Kidney capillary endothelial cell (primary cell): ENCODE measurements at regions not wholly inside any gene's neighbourhood (a gene's known extent, or its start where the extent isn't known, plus 50 kb on each side); places are given as distances from the start of the nearest gene placed in this dataset.
A peak's percentile ranks its signal among the peaks of the same experiment; 100 is the strongest.

Experiments used
- DNase-seq: peaks from one replicate; pipeline ENCODE4 v3.0.0-alpha.2; 2018; ENCODE audit warnings: low spot score

DNA sequence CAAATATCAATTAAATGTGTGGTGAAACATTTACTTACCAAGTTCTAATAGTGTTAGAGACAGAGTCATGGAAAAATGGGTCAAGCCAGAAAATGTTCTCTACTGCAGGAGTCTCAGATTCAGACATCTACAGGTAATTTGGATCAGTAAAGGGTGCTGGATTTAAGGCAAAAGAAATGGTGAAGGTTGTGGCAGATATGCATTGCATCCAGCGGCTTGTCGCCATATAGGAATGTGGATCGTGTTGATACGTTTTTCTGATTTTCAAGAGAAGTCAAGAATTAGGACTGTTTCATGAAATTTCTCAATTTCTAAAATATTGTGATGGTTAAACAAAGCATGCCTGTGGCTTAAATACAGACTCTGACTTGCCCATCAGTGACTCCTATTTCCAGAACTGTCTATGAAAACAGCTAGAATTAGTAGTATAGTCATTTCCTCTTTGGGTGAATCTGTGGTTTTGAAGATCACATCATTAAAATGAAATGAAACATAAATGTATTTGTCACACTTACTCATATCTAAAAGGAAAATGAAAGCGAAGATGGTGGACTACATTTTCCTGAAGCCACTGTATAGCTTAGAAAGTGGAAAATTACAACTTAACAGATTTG is 110.1 kb upstream of the VEGFC start:
- peak; percentile 72 for DNase-seq

DNA sequence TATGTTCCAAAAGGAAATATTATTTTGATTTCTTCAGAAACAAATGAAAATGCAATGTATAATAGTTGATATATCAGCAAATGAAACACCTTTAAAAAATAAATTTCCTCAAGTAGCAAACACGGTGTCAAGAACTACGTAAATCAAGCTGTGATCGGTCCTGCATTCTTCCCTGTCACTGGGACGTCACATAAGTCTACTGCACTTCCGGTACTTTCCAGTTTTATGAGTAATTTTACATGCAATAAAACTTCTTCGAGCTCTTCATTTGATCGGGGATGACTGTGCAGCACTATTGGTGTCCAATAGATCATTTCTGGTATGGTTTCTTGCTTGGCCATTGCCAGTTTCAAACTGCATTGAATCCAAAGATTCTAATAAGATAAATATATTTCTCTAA is 114.0 kb upstream of the VEGFC start:
- no peak for DNase-seq

DNA sequence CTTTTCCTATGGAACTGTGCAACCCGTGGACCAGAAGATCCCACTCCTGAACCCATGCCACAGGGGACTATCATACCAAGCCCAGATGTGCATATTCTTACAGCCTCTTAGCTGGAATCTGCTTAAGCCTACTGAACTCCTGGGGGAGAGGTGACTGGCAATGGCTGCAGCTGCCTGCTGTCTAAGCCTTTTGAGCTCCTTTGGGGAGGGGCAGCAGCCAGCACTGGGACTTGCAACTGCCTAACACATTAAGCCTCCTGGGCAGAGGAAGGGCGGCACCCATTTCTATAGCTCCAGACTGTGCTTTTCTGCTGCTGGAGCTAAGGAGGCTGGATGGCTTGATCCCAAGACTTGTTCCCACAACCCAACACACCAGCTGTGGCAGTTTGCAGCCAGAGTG is 117.9 kb upstream of the VEGFC start:
- no peak for DNase-seq

DNA sequence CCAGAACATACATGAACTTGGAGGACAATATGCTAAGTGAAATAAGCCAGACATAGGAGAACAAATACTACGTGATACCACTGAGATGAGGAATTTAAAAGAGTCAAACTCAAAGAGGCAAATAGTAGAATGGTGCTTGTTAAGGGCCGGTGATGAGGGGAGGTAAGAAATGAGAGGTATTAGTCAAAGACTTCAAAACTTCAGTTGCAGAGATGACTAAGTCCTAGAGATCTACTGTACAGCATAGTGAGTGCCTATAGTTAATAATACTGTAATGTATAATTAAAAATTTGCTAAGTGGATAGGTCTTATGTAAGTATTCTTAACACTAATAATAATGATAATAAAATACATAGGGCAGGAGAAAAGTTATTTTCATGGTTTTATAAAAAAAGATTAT is 126.9 kb upstream of the VEGFC start:
- no peak for DNase-seq

DNA sequence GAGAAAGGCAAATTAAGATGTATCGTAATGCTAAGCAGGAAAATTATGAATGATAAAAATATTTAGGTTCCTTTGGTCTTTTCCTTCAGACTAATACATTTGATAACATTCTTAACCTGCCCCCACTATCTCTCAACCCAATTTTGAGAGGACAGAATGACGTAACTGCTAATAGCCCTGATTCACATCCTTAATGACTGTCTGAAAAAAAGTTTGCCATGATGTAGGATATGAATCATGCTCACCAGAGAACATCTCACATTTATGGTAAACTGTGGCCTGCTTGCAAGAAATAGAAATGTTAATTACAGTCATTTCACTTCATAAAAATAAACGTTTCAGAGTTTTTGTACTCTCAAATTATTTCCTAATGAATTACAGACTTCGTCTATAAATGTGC is 128.0 kb upstream of the VEGFC start:
- DNase-seq: peak; percentile 82

DNA sequence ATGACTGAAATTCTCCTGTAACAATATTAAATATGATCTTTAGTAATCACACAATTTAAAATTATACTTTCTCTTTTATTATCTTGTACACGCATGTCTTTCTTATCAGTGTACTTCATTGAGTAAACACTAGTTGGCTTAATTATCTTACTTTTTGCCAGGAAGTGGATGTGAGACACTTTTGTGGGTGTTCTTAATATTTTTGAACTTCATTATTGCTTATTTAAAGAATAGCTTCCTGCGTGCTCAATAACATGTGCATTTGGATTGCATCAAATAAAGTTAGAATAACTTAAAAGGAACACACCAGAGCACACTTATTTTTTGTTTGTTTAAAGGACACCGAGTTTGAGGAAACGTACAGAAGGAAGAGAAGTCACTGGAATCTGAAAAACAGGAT is 128.5 kb upstream of the VEGFC start:
- no peak for DNase-seq

DNA sequence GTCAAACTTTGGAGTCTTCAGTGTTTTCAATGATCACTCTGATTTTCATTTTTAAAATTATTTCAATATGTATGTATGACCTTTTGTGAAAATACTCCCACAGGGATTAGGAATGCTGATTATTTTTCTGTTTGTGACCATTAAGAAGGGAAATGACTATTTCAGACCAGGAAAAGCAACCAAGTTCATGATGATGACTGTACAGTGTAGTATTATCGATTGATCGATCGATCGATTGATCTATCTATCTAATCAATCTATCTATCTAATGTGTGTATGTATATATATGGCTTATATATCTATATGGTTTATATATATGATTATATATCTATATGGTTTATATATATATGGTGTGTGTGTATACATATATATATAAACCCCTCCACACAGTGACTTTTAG is 131.5 kb upstream of the VEGFC start:
- DNase-seq: no peak

- no peak for DNase-seq
Observed at GRCh38 chr4:176925962-176926361, 133.2 kb upstream of the VEGFC start.

- no peak for DNase-seq
Observed at GRCh38 chr4:176927117-176927516, 134.4 kb upstream of the VEGFC start.

GRCh38 chr4:176927664-176928063 is 134.9 kb upstream of the VEGFC start:
- DNase-seq: no peak

GRCh38 chr4:176939445-176939844 is 146.7 kb upstream of the VEGFC start:
- no peak for DNase-seq

DNA sequence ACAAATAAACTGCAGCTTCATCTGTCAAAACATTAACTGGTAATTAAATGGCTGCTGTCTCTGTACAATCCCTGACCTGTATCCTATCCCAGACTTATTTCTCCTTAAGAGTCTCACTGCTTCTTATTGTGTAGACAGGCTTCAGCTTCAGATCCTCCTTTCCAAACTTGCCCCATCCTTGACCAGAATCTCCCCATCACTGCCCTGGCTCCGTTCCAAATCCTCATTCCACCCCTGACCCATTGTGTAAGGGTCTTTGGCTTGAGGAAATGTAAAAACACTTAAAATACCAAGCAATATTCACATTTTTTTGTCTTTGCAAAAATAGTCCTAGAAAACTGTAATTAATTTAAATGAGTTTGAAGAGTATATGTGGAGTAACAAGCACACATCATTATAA is 152.6 kb upstream of the VEGFC start:
- no peak for DNase-seq

DNA sequence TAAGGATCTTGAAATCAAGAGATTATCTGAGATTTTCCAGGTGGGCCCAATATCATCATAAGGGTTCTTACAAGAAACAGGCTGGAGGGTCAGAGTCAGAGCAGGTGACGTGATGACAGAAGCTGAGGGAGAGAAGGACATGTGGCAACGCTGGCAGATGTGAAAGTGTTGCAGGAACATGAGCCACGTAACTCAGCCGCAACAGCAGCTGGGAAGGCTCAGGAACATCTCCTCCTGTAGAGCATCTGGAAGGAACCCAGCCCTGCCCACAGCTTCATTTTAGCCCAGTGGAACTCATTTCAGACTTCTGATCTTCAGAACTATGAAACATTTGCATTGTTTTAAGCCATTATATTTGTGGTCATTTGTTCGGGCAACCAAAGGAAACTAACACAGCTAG is 156.3 kb upstream of the VEGFC start:
- DNase-seq: no peak

- no peak for DNase-seq
Observed at GRCh38 chr4:176953021-176953420, 160.3 kb upstream of the VEGFC start.

GRCh38 chr4:176957353-176958118 is 164.8 kb upstream of the VEGFC start:
- DNase-seq: no peak

GRCh38 chr4:176959980-176960379 is 167.3 kb upstream of the VEGFC start:
- no peak for DNase-seq

GRCh38 chr4:176963121-176963520 is 170.4 kb upstream of the VEGFC start:
- DNase-seq: no peak

DNA sequence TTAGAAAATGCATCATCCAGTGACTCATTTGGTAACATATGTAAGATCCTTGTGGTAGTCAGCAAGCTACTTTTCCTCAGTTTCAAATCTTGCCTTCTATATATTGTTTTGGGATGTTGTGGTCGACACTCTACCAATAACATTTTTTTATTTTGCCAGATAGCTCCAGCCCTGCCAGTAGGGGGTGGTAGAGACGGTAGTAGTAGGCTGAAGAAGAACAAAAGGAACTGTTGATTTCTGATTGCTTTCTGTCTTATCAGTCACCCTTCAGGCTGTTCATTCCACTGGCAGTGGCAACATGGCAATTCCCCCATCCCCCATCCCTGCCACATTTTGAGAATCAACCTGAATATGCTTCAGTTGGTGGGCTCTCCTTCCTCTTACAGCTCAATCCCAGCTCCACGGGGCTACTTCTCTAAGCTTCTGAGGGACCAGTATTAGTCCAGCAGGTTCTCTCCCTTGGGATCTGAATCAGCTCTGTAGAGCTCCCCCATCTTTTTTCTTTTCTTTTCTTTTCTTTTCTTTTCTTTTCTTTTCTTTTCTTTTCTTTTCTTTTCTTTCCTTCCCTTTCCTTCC is 171.5 kb upstream of the VEGFC start:
- no peak for DNase-seq

- no peak for DNase-seq
Observed at GRCh38 chr4:176967586-176967985, 174.9 kb upstream of the VEGFC start.

- no peak for DNase-seq
Observed at GRCh38 chr4:176968094-176968493, 175.4 kb upstream of the VEGFC start.

DNA sequence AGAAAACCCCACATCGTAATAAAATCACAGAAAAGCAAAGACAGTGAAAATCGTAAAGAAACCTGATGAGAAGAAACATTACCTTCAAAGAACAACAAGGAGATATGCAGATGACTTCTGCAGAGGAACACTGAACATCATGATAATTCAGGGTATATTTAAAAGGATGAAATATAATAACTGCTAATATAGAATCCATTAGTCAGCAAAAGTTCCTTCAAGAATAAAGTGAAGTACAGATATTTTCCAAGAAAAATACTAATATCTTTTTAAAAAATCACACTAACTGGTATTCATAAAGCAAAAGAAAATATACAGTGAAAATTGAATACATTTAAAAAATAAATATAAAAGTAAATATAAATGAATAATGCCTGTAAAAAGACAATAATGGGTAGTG is 176.3 kb upstream of the VEGFC start:
- no peak for DNase-seq

GRCh38 chr4:176970853-176971252 is 178.1 kb upstream of the VEGFC start:
- no peak for DNase-seq

DNA sequence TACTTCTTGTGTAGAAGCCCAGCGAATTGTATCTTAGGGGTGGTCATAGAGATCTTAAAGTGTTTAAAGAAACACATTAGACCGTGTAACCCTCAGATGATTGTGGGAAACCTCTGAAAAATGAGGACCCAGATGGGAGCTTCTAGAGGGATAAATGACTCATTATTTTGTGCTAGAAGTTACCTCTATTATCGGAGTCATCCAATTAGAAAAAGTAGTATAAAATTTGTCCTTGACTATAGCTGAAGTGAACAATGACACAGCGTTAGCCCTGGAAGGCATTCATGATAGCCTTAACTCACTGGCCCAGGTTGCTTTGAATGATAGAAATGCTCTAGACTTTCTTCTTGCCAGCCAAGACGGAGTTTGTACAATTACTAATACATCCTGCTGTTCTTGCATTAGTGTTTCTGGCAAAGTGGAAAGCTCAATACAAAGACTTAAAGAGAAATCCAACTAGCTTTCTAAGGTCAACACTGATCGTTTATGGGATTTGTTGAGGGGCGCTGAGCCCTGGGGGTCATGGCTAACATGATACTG is 178.9 kb upstream of the VEGFC start:
- no peak for DNase-seq
